SK-N-MC (cell line): ENCODE measurements at regions not wholly inside any gene's neighbourhood (a gene's known extent, or its start where the extent isn't known, plus 50 kb on each side); places are given as distances from the start of the nearest gene placed in this dataset.

Experiments
- DNase-seq: peaks from one replicate; pipeline ENCODE4 v3.0.0-alpha.2; 2011; ENCODE audit warnings: low read depth, low spot score
- H3K27ac ChIP-seq: fragments of 200-600 bp; sonication (generic); 2 replicates; pipeline ENCODE4 v1.5.1; 2016; ENCODE audit warnings: mixed run types
- H3K36me3 ChIP-seq: fragments of 200-600 bp; sonication (generic); 2 replicates; pipeline ENCODE4 v1.6.1; 2017; ENCODE audit warnings: antibody characterized with exemption, low read length, mixed read lengths; ENCODE audit not compliant: insufficient read depth
- H3K4me3 ChIP-seq: fragments of 200-600 bp; sonication (generic); 2 replicates; pipeline ENCODE4 v1.5.1; 2016
- H3K9ac ChIP-seq: fragments of 200-600 bp; sonication (generic); 2 replicates; pipeline ENCODE4 v1.8.0; 2017; ENCODE audit warnings: mixed run types, mixed read lengths; ENCODE audit not compliant: insufficient read length
- H3K9me3 ChIP-seq: fragments of 200-600 bp; sonication (generic); 2 replicates; pipeline ENCODE4 v1.6.1; 2017; ENCODE audit warnings: low read depth, mild to moderate bottlenecking, antibody characterized with exemption, low read length, moderate library complexity, mixed read lengths
- EZH2 ChIP-seq: fragments of 200-600 bp; sonication (generic); IDR thresholded peaks from one replicate; pipeline ENCODE4 v1.6.1; 2017; ENCODE audit warnings: antibody characterized with exemption
- FOXP2 ChIP-seq: optimal IDR thresholded peaks from 2 replicates; pipeline ENCODE3; 2011; ENCODE audit warnings: mild to moderate bottlenecking, moderate library complexity; ENCODE audit not compliant: insufficient read depth; ENCODE audit errors: extremely low read length, control extremely low read depth
- POLR2AphosphoS5 ChIP-seq: IDR thresholded peaks from 2 replicates; pipeline ENCODE4 v1.6.1; 2012; ENCODE audit warnings: mild to moderate bottlenecking, low read depth, low read length, borderline replicate concordance

GRCh38 chr3:26438325-26438940 is 184.1 kb upstream of the LRRC3B start:
- no peak for DNase-seq
- TF ChIP-seq EZH2, result no peak
- TF ChIP-seq POLR2AphosphoS5, result no peak
- no peak for TF ChIP-seq FOXP2
- H3K9me3 ChIP-seq, result no peaks in the 10 kb centered on the region

GRCh38 chr3:26438981-26439884 is 183.3 kb upstream of the LRRC3B start:
- Histone ChIP-seq H3K36me3 (no peaks in the 10 kb centered on the region), H3K9me3 (no peaks in the 10 kb centered on the region), H3K9ac (no peak overlapping the region), H3K4me3 (no peak overlapping the region), H3K27ac (no peak overlapping the region)
- DNase-seq, result no peak
- TF ChIP-seq POLR2AphosphoS5, result no peak
- TF ChIP-seq EZH2, result no peak
- TF ChIP-seq FOXP2, result no peak

More at GRCh38 chr3:26438325-26438940, 184.1 kb upstream of the LRRC3B start:
- Histone ChIP-seq H3K4me3 (no peak overlapping the region), H3K36me3 (no peaks in the 10 kb centered on the region), H3K27ac (no peak overlapping the region), H3K9ac (no peak overlapping the region)

GRCh38 chr3:26449996-26450395 is 172.6 kb upstream of the LRRC3B start:
- H3K27ac ChIP-seq, result no peak overlapping the region
- no peaks in the 10 kb centered on the region for H3K36me3 ChIP-seq
- H3K9me3 ChIP-seq, result no peaks in the 10 kb centered on the region
- no peak overlapping the region for H3K9ac ChIP-seq
- no peak for DNase-seq
- H3K4me3 ChIP-seq, result no peak overlapping the region
- TF ChIP-seq FOXP2, result no peak
- TF ChIP-seq EZH2, result no peak
- no peak for TF ChIP-seq POLR2AphosphoS5

- TF ChIP-seq EZH2 (no peak), FOXP2 (no peak), POLR2AphosphoS5 (no peak)
- no peaks in the 10 kb centered on the region for H3K9me3 ChIP-seq
- H3K36me3 ChIP-seq, result no peaks in the 10 kb centered on the region
- H3K4me3 ChIP-seq, result no peak overlapping the region
- no peak overlapping the region for H3K27ac ChIP-seq
- DNase-seq, result no peak
- H3K9ac ChIP-seq, result no peak overlapping the region
Measured at GRCh38 chr3:26452363-26452762, 170.2 kb upstream of the LRRC3B start.

GRCh38 chr3:26460985-26461384 is 161.6 kb upstream of the LRRC3B start:
- Histone ChIP-seq H3K9me3 (no peaks in the 10 kb centered on the region), H3K27ac (no peak overlapping the region), H3K4me3 (no peak overlapping the region), H3K9ac (no peak overlapping the region), H3K36me3 (no peaks in the 10 kb centered on the region)
- no peak for TF ChIP-seq EZH2
- TF ChIP-seq FOXP2, result no peak
- no peak for TF ChIP-seq POLR2AphosphoS5
- no peak for DNase-seq

- no peaks in the 10 kb centered on the region for H3K9me3 ChIP-seq
Measured at GRCh38 chr3:26472345-26472744, 150.2 kb upstream of the LRRC3B start.

GRCh38 chr3:26474706-26475105 is 147.9 kb upstream of the LRRC3B start:
- H3K36me3 ChIP-seq, result no peaks in the 10 kb centered on the region
- H3K4me3 ChIP-seq, result no peak overlapping the region
- no peak overlapping the region for H3K9ac ChIP-seq
- H3K27ac ChIP-seq, result no peak overlapping the region
- DNase-seq, result no peak
- H3K9me3 ChIP-seq, result no peaks in the 10 kb centered on the region
- no peak for TF ChIP-seq FOXP2
- TF ChIP-seq POLR2AphosphoS5, result no peak
- TF ChIP-seq EZH2, result no peak

More at GRCh38 chr3:26472345-26472744, 150.2 kb upstream of the LRRC3B start:
- H3K36me3 ChIP-seq, result no peaks in the 10 kb centered on the region
- DNase-seq, result no peak
- no peak overlapping the region for H3K4me3 ChIP-seq
- H3K9ac ChIP-seq, result no peak overlapping the region
- no peak overlapping the region for H3K27ac ChIP-seq
- TF ChIP-seq EZH2 (no peak), POLR2AphosphoS5 (no peak), FOXP2 (no peak)

- no peaks in the 10 kb centered on the region for H3K9me3 ChIP-seq
- no peaks in the 10 kb centered on the region for H3K36me3 ChIP-seq
- H3K9ac ChIP-seq, result no peak overlapping the region
- H3K4me3 ChIP-seq, result no peak overlapping the region
- H3K27ac ChIP-seq, result no peak overlapping the region
- no peak for DNase-seq
- TF ChIP-seq EZH2, result no peak
Measured at GRCh38 chr3:26480377-26480776, 142.2 kb upstream of the LRRC3B start.
